ENCODE measurements at regions not wholly inside any gene's neighbourhood (a gene's known extent, or its start where the extent isn't known, plus 50 kb on each side); places are given as distances from the start of the nearest gene placed in this dataset.

DNA sequence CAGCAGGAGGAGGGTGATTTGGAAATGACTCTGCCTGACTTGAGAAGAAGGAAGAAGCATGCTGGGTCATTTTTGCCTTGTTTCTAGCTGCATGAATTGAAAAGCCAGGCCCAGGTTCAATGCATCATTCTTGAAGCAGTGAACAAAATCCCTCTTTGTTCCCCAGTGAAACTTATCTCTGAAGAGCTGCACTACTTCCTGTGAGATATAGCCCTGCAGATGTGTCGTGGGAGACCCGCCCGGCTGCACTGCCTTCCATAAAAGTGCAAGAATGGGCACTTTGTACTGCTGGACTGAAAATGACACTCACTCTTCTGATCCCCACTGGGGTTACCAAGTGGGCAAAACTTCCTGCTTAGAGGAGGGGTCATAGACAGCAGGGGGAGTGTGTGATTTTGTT, 249.2 kb upstream of the NFIA start:
- TF ChIP-seq, protein P1, sequence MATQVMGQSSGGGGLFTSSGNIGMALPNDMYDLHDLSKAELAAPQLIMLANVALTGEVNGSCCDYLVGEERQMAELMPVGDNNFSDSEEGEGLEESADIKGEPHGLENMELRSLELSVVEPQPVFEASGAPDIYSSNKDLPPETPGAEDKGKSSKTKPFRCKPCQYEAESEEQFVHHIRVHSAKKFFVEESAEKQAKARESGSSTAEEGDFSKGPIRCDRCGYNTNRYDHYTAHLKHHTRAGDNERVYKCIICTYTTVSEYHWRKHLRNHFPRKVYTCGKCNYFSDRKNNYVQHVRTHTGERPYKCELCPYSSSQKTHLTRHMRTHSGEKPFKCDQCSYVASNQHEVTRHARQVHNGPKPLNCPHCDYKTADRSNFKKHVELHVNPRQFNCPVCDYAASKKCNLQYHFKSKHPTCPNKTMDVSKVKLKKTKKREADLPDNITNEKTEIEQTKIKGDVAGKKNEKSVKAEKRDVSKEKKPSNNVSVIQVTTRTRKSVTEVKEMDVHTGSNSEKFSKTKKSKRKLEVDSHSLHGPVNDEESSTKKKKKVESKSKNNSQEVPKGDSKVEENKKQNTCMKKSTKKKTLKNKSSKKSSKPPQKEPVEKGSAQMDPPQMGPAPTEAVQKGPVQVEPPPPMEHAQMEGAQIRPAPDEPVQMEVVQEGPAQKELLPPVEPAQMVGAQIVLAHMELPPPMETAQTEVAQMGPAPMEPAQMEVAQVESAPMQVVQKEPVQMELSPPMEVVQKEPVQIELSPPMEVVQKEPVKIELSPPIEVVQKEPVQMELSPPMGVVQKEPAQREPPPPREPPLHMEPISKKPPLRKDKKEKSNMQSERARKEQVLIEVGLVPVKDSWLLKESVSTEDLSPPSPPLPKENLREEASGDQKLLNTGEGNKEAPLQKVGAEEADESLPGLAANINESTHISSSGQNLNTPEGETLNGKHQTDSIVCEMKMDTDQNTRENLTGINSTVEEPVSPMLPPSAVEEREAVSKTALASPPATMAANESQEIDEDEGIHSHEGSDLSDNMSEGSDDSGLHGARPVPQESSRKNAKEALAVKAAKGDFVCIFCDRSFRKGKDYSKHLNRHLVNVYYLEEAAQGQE (tag by site-specific recombination; IDR thresholded peaks at IDR 0.05), result no peak
- TF ChIP-seq, protein P2, sequence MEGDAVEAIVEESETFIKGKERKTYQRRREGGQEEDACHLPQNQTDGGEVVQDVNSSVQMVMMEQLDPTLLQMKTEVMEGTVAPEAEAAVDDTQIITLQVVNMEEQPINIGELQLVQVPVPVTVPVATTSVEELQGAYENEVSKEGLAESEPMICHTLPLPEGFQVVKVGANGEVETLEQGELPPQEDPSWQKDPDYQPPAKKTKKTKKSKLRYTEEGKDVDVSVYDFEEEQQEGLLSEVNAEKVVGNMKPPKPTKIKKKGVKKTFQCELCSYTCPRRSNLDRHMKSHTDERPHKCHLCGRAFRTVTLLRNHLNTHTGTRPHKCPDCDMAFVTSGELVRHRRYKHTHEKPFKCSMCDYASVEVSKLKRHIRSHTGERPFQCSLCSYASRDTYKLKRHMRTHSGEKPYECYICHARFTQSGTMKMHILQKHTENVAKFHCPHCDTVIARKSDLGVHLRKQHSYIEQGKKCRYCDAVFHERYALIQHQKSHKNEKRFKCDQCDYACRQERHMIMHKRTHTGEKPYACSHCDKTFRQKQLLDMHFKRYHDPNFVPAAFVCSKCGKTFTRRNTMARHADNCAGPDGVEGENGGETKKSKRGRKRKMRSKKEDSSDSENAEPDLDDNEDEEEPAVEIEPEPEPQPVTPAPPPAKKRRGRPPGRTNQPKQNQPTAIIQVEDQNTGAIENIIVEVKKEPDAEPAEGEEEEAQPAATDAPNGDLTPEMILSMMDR (tag by site-specific recombination; IDR thresholded peaks at IDR 0.05), result no peak
- no peak for TF ChIP-seq ZBTB8A (tag by site-specific recombination; IDR thresholded peaks at IDR 0.05)
- TF ChIP-seq ZNF221 (tag by site-specific recombination; IDR thresholded peaks at IDR 0.05; ENCODE audit: borderline replicate concordance), result no peak
- no peak for TF ChIP-seq ZNF768 (tag by site-specific recombination; IDR thresholded peaks at IDR 0.05)

Data from HEK293 (cell line).